ENCODE measurements at regions not wholly inside any gene's neighbourhood (a gene's known extent, or its start where the extent isn't known, plus 50 kb on each side); places are given as distances from the start of the nearest gene placed in this dataset.

- Histone ChIP-seq H3K9ac (ENCODE audit: insufficient read depth in 1 of 2, low read depth in 2 of 2, low read length in 2 of 2) (no peak overlapping the region), H3K4me1 (replicated peaks in 1 of 2; ENCODE audit: control insufficient read depth in 2 of 2, insufficient read depth in 2 of 2, low read length in 2 of 2) (no peaks in the 10 kb centered on the region), H3K4me2 (ENCODE audit: insufficient read depth, low read length) (no peak overlapping the region), H3K9me3 (replicated peaks; ENCODE audit: control insufficient read depth, insufficient read depth, low read depth, low read length) (no peaks in the 10 kb centered on the region), H3K27ac (ENCODE audit: extremely low read depth, low read depth, low read length) (no peak overlapping the region), H3K36me3 (ENCODE audit: control insufficient read depth, insufficient read depth, low read length) (no peaks in the 10 kb centered on the region), H3K9me1 (ENCODE audit: control insufficient read depth, insufficient read depth, low read length) (no peaks in the 10 kb centered on the region), H4K20me1 (replicated peaks; ENCODE audit: control insufficient read depth, insufficient read depth, low read length) (no peaks in the 10 kb centered on the region), H2AFZ (ENCODE audit: low read depth, low read length) (no peak overlapping the region), H3K79me2 (ENCODE audit: control insufficient read depth, insufficient read depth, low read length) (no peaks in the 10 kb centered on the region), H3K4me3 (no peak overlapping the region), H3K27me3 (ENCODE audit: control insufficient read depth in 2 of 2, insufficient read depth in 2 of 2, low read length in 2 of 2) (no peaks in the 10 kb centered on the region)
- FAIRE-seq (no peak), ATAC-seq (no peak), DNase-seq (ENCODE audit: extremely low read depth in 1 of 4, low spot score in 3 of 4) (no peak)
- in situ Hi-C loops (cut with MboI) (no loop called here), intact Hi-C loops (cut with micrococcal nuclease) (no loop called here)
- WGBS (ENCODE audit: insufficient coverage, low coverage, missing lambda C conversion rate) = no CpG with 5 or more reads among the region's 3 CpGs
- TF ChIP-seq TEAD4 (IDR thresholded peaks at IDR 0.05; ENCODE audit: low read length) (no peak), TEAD4 (CRISPR knock-in tag; IDR thresholded peaks at IDR 0.05; ENCODE audit: borderline replicate concordance) (no peak)
- ChIA-PET POLR2A (no interaction called here), CTCF (ENCODE audit: low intra/inter-chr PET ratio) (no interaction called here)
- BruUV-seq (replicated peaks) = no TSS peak
These were observed 2292.6 kb upstream of the C9orf72 start for GRCh38 chr9:29865764-29866313.

- ChIA-PET CTCF (ENCODE audit: low intra/inter-chr PET ratio) (no interaction called here), POLR2A (no interaction called here)
- Histone ChIP-seq H4K20me1 (replicated peaks; ENCODE audit: control insufficient read depth, insufficient read depth, low read length) (no peaks in the 10 kb centered on the region), H3K4me1 (replicated peaks in 1 of 2; ENCODE audit: control insufficient read depth in 2 of 2, insufficient read depth in 2 of 2, low read length in 2 of 2) (no peaks in the 10 kb centered on the region), H3K79me2 (ENCODE audit: control insufficient read depth, insufficient read depth, low read length) (no peaks in the 10 kb centered on the region), H3K36me3 (ENCODE audit: control insufficient read depth, insufficient read depth, low read length) (no peaks in the 10 kb centered on the region), H3K9me3 (replicated peaks; ENCODE audit: control insufficient read depth, insufficient read depth, low read depth, low read length) (no peaks in the 10 kb centered on the region), H3K9ac (ENCODE audit: insufficient read depth in 1 of 2, low read depth in 2 of 2, low read length in 2 of 2) (no peak overlapping the region), H3K4me2 (ENCODE audit: insufficient read depth, low read length) (no peak overlapping the region), H3K9me1 (ENCODE audit: control insufficient read depth, insufficient read depth, low read length) (no peaks in the 10 kb centered on the region), H3K27me3 (ENCODE audit: control insufficient read depth in 2 of 2, insufficient read depth in 2 of 2, low read length in 2 of 2) (no peaks in the 10 kb centered on the region), H3K27ac (ENCODE audit: extremely low read depth, low read depth, low read length) (no peak overlapping the region), H3K4me3 (no peak overlapping the region), H2AFZ (ENCODE audit: low read depth, low read length) (no peak overlapping the region)
- no TSS peak for BruUV-seq (replicated peaks)
- intact Hi-C loops (cut with micrococcal nuclease) = no loop called here
- in situ Hi-C loops (cut with MboI) = no loop called here
- DNase-seq (ENCODE audit: extremely low read depth in 1 of 4, low spot score in 3 of 4) (no peak), FAIRE-seq (no peak), ATAC-seq (no peak)
- no CpG with 5 or more reads among the region's 4 CpGs for WGBS (ENCODE audit: insufficient coverage, low coverage, missing lambda C conversion rate)
- TF ChIP-seq PCBP1 (IDR thresholded peaks at IDR 0.05; ENCODE audit: low read depth, low read length, poor library complexity, severe bottlenecking) = no peak
- TF ChIP-seq EP400 (IDR thresholded peaks at IDR 0.05) = no peak
- TF ChIP-seq CHD4 (IDR thresholded peaks at IDR 0.05; ENCODE audit: insufficient read depth, insufficient replicate concordance, low read depth, low read length, poor library complexity, severe bottlenecking) = no peak
- no peak for TF ChIP-seq HOMEZ (CRISPR knock-in tag; IDR thresholded peaks at IDR 0.05)
- no peak for TF ChIP-seq JUN (IDR thresholded peaks at IDR 0.05; ENCODE audit: borderline replicate concordance, low read depth, low read length)
- TF ChIP-seq JUN (CRISPR knock-in tag; IDR thresholded peaks at IDR 0.05; ENCODE audit: borderline replicate concordance) = no peak
These were observed 2293.3 kb upstream of the C9orf72 start for GRCh38 chr9:29866556-29866955.

All from K562 (cell line).